ENCODE measurements at regions not wholly inside any gene's neighbourhood (a gene's known extent, or its start where the extent isn't known, plus 50 kb on each side); places are given as distances from the start of the nearest gene placed in this dataset.
"Not testable (repeated sequence)": the region's sequence is repeated elsewhere in the genome, so short reads cannot be mapped to it uniquely, and the experiment has no call there.

DNA sequence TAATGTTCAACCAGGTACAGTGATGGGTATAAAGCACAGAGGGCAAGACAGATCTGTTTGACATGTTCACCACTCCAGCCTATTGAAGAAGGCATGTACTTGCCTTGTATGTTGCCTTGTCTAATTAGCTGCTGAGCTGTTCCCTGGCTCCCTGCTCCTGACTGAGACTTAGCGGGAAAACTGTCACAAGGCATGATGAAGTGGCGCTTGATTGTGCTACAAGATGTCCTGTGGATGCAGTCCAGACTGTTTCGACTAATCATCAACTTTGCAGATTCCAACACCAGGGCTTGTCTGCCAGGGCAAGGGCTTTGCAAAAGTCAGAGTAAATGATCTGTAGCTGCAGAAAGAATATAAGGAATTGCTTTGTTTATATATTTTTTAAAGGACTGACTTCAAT is 136.2 kb upstream of the NRBF2 start:
- no peak for DNase-seq

DNA sequence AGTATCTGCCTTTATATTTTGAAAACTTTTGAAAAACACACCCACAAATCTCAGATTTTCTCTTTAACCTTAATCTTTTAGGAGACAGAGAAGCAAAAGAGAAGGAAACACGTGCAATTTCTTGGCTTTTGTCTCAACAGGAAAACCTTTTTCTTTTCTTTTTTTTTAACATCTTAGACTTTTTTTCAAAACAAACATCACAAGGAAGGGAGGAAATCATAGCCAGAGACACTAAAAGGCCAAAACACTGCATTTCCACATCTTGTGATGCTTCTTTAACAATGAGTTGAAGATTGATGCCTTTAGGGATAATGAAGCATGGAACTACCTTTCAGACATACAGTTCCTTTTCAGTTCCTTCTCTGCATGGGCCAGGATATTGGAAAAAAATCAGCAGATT is 136.6 kb upstream of the NRBF2 start:
- no peak for DNase-seq

DNA sequence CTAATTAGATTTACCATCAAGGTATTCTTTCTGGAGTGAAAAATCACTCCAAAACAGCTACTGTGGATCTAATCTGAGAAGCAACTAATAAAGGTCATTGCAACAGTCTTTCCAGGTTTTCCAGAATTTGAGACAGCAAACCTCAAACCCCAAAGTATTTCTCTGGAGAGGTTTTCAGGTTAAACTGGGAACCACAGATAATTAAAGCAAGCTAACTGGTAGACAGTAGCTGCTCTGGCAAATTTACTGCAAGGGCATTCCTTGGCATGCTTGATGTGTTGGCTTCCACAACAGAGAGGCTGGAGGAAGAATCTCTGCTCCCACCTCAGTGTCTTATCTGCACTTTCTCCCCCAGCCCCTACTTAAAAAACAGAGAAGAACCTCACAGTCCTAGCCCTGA is 140.0 kb upstream of the NRBF2 start:
- no peak for DNase-seq

DNA sequence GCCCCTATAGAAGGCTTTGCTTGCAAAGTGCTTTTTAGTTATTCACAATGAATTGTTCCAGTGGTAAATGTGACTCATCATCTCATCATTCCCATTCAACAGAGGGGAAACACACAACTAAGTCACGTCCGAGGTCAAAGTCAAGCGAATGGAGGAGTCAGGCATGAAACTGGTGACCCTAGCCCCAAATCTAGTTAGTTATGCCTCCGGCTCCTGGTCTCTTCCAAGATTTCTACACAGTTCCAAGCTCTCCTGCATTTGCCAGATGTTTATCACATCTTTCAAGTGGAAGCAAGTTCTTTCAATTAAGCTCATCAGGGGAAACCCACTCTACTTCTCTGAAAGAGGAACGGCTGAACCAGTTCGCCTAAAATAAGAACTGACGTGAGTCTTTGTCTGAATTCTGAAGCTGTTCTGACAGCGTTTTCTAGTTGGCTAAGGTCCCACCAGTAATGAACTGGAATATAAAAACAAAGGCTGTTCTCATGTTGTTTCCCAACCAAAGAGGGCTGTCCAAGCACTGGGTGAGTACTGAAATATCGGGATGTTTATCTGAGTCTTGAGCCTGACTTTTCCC is 140.9 kb upstream of the NRBF2 start:
- DNase-seq, result no peak

DNA sequence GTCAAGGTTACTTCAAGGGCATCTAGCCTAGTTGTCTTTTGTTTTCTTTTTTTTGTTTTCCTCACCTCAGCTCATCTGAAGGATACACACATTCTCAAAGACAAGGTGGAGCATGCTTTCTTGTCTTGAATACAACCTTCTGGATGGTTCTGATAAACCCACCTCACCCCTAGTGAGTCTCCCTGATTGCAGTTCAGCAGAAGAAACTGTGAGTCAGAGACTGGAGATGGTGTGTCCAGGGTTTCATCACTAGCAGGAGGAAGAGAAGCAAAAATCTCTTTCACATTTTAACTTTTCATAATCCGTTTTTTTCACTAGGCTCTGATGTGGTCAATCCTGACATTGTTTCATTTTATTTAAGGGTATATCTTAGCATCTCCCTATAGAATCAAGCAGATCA is 143.0 kb upstream of the NRBF2 start:
- no peak for DNase-seq

DNA sequence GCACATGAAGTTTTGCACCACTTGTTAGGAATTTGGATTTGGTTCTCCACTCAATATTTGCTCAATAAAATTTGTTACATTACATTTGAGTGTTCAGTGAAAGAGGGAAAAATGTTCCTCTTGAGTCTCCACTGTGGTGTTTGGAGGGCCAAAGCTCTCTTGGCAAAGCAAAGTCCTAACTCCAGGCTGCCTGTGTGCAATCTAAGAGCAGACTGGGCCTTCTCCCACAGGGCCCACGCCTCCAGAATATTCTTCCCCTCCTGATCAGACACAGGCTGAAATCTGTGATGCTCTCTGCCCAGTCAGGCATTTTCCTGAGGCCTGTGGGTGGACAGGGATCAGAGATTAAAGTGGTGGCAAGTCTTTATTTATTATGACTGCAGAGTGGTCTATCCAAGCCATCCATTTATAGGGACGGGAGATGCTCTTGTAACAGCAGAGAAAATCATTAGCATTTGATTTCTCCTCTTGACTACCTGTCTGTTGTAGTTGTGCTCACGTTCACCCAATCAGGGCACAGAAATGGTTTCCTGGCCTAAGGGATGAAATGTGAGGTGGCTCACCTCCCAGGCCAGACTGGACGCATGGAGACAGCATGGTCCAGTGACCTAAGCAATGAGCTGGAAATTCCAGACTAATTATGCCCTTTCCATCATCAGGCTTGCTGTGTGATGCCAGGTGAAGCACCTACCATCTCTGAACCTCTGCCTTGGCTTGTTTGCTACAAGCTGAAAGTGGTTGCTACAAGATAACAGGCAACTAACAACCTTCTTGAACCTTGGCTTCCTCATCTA is 147.1 kb upstream of the NRBF2 start:
- DNase-seq, result no peak

DNA sequence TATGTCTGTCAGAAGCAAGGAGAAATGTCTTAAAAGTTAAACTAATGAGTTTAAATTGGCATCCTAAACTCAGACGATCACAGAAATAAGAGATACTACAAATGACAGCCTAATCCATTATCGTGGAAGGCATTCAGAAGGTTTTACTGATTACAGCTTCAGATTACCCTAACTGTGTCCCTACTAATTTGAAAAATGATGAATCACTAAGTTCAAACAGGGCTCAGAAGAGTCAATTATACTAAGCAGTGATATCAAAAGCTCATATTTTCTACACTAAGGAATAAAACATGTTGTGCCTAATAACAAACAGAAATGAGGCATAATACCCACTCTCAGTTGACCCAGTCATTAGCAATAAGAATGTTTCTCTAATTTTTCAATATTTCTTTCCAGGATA is 152.0 kb upstream of the NRBF2 start:
- no peak for DNase-seq

DNA sequence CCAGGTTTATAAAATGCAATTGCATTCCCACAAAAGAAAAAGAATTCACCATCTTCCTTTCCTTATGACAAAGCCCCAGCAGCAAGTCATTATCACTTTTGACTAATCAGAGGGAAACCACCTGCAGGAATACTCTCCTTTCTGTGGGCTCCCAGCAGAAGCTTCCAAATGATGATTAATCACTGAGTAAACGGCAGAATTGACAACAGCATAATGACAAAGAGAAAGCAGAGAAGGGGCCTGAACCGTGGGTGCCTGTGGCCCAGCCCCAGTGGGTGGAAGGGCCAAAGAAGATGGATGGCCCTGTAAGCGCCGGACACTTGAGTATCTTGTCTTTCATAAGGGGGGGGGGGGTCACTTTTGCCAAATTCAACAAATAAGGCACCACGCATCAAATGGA is 152.4 kb upstream of the NRBF2 start:
- no peak for DNase-seq

DNA sequence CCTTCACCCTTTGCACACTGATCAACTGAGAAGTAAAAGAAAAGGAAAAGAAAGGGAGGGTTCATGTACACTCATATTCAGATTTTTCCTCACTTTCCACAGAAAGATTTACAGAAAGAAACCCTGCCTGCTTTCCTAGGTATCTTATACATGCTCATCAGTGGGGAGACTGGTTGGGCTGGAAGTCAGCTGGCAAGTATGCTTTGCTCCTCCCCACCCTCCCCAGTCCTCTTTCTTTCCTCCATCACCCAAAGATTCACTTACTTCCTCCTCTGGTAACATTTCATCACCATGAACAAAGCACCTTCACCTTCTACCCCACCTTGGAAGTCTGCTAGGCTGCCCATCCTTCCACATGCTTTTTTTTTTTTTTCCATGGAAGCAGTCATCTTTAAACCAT is 153.2 kb upstream of the NRBF2 start:
- no peak for DNase-seq

DNA sequence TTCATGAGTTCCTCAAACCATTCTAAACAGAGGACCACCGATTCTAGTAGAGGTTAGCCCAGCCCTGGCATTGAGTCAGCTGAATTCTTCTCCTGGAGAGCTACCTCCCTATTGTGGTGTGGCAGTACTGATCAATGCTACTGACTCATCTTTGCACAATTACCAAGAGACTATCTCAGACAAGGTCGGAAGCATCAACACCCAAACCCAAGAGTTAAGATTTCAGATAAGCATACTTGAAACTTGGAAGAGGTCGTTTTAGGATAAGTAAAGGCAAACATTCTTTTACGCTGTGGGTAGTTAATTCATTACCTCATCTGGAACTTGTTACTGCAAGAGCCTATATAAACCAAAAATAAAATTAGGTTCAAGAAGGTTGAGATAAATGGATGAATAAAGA is 154.6 kb upstream of the NRBF2 start:
- no peak for DNase-seq

DNA sequence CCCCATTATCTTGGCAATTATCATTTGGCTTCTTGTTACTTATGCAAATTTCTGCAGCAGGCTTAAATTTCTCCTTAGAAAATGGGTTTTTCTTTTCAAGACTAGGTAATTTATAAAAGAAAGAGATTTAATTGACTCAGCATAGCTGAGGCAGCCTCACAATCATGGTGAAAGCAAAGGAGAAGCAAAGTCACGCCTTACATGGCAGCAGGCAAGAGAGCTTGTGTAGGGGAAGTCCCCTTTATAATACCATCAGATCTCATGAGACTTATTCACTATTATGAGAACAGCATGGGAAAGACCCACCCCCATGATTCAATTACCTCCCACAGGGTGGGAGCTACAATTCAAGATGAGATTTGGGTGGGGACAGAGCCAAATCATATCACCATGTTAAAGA is 158.3 kb upstream of the NRBF2 start:
- not testable (repeated sequence) for DNase-seq

DNA sequence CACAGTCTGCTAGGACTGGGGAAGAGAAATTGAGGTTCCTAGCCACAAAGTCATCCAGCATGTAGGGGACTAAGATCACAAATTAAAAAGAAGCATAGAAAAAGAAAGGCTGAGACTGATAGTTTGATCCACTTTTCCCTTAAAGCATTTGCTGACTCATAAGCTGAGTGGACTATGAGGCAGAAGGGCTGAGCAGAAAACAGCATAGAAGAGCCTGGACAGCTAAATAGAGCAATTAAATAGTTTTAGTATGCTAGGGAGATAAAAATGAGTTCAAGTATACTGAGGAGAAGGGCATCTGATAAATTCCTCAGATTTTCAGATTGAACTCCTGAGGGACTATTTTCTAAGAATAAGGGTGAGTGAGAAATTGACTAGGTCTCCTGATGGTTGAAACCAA is 155.9 kb upstream of the EGR2 start:
- DNase-seq, result no peak

DNA sequence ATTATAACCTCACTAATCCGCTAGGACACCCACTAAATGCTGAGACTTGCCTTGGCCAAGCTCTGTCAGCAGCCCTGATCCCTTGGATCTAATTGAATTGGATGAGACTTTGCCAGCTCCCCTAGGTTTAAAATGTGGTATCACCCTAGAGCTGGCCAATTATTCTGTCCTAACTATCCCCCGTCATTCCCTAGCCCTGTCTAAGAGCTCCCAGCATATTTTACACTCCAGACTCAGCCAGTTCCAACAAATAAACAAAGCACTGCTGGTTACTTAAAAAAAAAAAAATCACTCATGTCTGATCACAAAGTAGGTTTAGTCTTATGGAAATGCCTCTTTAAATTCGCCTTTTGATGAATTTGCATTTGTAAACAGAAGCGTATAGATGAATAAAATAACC is 147.9 kb upstream of the EGR2 start:
- DNase-seq, result no peak

DNA sequence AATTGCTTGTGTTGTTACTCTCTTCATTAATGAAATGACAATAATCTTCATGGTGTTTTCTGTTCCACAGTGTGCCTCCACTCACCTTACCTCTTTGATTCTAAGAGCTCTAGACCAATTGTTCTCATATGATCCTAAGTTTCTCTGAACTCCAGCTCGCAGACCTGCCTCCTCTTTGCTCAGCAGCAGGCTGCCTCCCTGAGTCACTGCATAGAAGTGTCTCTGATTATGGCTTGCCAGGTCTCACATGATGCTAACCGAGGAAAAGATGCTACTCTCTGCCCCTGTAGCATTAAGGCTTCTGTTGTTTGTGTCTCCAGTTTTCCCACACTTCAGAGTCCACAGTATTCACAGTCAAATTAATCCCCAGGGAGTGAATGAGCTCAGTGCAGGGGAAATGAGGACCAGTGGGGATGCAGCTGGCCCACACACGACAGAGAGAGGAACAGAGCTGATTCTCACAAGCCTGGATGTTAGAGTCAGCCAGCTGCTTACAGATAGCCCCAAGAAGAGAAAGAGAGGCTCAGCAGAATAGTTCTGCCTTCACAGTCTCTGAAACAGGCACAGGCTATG is 145.9 kb upstream of the EGR2 start:
- no peak for DNase-seq

DNA sequence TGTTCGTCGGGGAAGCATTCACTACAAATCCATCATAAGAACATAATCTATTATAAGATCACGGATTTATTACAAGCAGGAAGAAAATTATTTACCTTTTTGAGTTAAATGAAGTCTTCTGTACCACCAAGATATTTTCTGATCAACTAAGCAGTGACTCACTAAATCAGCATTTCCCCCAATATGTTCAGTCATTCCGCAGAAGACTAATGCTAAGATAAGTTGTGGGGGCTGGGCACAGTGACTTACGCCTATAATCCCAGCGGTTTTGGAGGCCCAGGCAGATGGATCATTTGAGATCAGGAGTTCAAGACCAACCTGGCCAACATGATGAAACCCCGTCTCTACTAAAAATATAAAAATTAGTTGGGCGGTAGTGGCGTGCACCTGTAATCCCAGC is 144.2 kb upstream of the EGR2 start:
- DNase-seq, result no peak

DNA sequence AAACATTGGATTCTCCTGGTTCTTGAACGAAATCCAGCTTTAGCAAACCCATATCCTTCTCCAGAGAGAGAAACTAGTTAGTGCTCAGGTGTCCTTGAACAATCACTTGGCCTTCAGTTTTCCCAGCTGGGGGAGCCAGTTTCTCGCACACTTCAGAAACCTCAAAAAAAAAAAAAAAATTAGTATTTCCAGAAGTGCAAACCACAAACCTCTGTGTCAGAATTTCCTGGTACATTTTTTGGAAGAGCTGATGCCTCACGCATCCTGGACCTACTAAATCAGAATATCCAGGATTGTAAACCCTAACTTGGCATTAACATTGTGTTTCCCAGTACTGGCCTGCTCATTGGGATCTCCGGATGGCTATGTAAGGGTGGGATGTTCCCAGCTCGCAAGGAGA is 143.4 kb upstream of the EGR2 start:
- DNase-seq, result no peak

DNA sequence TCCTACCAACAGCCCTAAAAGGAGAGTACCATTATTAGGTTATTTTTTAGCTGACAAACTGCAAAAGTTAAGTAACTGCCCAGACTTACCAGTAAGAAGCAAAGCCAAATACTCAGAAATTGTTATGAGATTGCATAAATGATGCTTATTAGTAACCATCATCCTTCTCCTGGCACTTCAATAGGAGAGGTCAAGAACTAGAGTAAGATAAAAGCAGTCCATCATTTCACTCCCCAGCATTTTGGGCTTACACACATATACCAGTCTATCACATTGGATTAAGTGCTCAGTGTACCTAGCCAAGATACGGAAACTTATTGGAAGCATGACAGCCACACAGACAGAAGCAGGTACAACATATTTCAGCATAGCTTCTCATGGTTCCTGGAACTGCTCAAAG is 142.8 kb upstream of the EGR2 start:
- no peak for DNase-seq

DNA sequence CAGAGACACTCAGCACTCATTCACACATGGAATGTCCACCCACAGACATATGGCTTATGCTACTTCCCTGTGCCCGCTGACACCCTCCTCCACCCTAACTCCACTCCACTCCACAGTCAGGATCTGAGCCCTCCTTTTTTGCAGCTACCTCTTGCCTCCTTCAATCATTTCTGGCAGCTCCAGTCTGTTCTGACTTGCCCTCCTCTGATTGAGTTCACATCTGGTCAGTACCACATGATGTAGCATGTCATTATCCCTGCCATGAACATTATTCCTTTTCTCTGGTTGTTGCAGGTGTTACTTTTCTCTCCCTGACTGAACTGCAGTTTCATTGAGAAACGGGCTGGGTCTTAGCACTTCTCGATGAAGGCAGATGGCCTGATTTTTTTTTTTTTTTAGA is 130.1 kb upstream of the EGR2 start:
- DNase-seq, result no peak

DNA sequence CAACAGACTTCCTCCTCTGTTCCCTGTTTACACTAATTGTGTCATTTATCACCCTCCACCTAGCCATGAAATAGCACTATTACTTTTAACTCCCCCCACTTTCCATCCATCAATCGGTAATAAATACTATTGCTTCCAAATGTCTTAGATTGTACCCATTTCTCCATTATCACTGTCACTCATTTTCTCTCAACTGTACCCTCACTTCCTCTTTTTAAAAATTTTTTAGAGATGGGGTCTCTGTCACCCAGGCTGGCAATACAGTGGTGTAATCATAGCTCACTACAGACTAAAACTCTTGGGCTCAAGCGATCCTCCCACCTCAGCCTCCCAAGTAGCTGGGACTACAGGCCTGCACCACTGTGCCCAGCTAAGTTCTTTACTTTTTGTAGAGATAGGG is 123.5 kb upstream of the EGR2 start:
- DNase-seq, result no peak

DNA sequence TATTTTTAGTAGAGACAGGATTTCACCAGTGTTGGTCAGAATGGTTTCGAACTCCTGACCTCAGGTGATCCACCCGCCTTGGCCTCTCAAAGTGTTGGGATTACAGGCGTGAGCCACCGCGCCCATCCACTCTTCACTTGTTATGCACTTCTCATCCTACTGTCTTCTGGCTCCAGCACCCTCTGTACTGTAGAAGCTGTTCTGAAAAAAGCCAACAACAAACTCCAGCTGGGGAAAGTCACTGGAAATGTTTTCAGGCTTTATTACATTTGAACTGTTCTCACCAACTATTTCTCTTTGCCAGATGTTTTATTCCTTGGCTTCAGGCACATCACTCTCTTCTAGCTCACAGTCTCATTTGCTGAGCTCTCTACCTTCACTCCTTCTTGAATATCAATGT is 122.5 kb upstream of the EGR2 start:
- DNase-seq, result no peak

DNA sequence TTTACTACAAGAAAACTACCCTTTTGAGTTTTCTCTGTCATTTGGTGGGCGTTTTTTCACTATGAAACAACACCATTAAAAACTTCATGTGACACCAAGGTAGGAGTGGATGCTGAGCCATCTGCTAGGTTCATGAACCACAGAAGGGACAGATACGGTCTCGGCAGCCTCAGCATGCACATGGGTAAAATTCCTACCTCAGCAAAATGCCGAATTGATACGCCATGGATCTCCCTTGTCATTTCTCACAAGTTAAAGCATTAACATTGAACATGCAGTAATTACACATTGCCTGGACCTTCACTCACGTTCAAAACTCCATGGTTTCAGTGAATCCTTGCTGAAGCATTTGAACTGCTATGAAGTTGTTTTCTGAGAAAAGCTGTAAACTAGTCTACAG is 121.5 kb upstream of the EGR2 start:
- DNase-seq, result no peak

DNA sequence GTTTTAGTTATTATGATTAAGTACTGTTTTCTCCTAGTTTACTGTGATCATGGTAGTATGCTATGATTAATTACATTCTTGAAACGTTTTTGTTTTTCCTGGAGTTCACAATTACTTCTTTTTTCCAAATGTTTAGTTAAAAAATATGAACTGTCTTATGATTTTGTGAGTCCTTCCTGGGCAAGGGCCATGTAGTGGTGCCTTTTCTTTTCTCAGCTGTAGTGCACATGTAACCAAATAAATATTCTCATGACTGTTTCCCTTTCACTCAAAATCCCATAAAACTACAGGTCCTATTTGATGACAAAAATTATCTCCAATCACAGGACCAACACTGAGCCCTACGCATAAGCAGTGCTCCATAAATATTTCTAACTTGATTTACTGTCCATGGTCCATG is 118.9 kb upstream of the EGR2 start:
- no peak for DNase-seq

DNA sequence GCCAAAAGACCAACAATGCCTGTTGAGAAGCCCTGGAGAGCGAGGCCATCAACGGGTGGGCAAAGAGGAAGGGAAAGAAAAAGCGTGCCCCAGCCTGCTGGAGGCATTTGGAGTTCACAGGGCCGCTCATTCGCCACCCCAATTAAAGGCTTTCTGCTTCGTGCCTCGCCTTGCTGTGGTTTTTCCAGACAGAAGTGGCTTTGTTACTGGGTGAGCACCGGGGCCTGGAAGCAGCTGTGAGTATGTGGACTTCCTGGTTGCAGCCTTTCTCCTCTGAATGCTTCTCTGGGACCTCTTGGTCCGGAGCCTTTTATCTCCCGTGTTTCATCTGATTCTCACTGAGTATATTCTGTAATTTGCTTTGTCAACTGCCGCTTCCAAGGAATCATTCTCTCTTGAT is 118.1 kb upstream of the EGR2 start:
- DNase-seq, result no peak

DNA sequence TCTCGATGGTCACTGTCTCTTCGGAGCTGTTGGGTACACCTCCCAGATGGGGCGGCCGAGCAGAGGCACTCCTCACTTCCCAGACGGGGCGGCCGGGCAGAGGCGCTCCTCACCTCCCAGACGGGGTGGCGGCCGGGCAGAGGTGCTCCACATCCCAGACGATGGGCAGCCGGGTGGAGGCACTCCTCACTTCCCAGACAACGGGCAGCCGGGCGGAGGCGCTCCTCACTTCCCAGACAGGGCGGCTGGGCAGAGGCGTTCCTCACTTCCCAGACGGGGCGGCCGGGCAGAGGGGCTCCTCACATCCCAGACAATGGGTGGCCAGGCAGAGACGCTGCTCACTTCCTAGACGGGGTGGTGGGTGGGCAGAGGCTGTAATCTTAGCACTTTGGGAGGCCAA is 112.6 kb upstream of the EGR2 start:
- not testable (repeated sequence) for DNase-seq

DNA sequence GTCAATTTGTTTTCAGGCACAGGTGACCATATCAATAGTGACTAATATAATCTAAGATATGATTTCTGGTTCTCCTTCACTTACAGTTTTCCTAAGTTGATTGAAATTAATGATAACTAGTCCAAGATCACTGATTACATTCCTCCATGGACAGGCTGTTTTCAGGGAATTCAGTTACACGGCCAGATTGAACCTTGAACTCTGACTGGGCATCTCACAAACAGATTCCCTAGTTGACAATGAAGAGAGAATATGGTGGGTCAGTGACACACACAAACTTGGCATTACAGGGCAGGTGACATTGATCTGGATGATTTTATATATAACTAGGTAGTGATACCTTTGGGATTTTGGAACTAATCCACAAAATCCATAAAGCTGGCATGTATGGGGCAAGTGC is 110.2 kb upstream of the EGR2 start:
- no peak for DNase-seq
